ENCODE measurements at regions not wholly inside any gene's neighbourhood (a gene's known extent, or its start where the extent isn't known, plus 50 kb on each side); places are given as distances from the start of the nearest gene placed in this dataset.

GRCh38 chr11:41578421-41579051, 119.1 kb upstream of the LRRC4C start:
- no peaks in the 10 kb centered on the region for H3K27me3 ChIP-seq
- intact Hi-C loops (cut with DNase I; ENCODE audit: low total_unique reads) = loop anchor here (10.0 kb wide), 1 partner anchor 1646 kb away; no protein-coding TSS in a partner anchor
- no peaks in the 10 kb centered on the region for H3K4me1 ChIP-seq
- no peaks in the 10 kb centered on the region for H3K36me3 ChIP-seq
- H3K9me3 ChIP-seq = no peaks in the 10 kb centered on the region
- H3K27ac ChIP-seq = no peak overlapping the region
- TF ChIP-seq POLR2A (IDR thresholded peaks at IDR 0.05) (no peak), CTCF (IDR thresholded peaks at IDR 0.05) (no peak), POLR2AphosphoS5 (IDR thresholded peaks at IDR 0.05) (no peak)
- no peak overlapping the region for H3K4me3 ChIP-seq
- no peak for DNase-seq (ENCODE audit: low spot score in 2 of 2)

GRCh38 chr11:41579546-41579945, 120.1 kb upstream of the LRRC4C start:
- Histone ChIP-seq H3K4me1 (no peaks in the 10 kb centered on the region), H3K27ac (no peak overlapping the region), H3K27me3 (no peaks in the 10 kb centered on the region), H3K9me3 (no peaks in the 10 kb centered on the region), H3K36me3 (no peaks in the 10 kb centered on the region), H3K4me3 (no peak overlapping the region)
- TF ChIP-seq CTCF (IDR thresholded peaks at IDR 0.05) = no peak
- TF ChIP-seq POLR2AphosphoS5 (IDR thresholded peaks at IDR 0.05) = no peak
- no peak for TF ChIP-seq POLR2A (IDR thresholded peaks at IDR 0.05)
- no peak for DNase-seq (ENCODE audit: low spot score in 2 of 2)
- intact Hi-C loops (cut with DNase I; ENCODE audit: low total_unique reads) = loop anchor here (10.0 kb wide), 1 partner anchor 1645 kb away; no protein-coding TSS in a partner anchor

GRCh38 chr11:41609511-41609910, 150.1 kb upstream of the LRRC4C start:
- Histone ChIP-seq H3K4me1 (no peaks in the 10 kb centered on the region), H3K27ac (no peak overlapping the region), H3K36me3 (no peaks in the 10 kb centered on the region), H3K9me3 (peaks cover 0 to 5% of the 10 kb centered on the region in 2 donors), H3K4me3 (no peak overlapping the region), H3K27me3 (no peaks in the 10 kb centered on the region)
- no peak for TF ChIP-seq POLR2A (IDR thresholded peaks at IDR 0.05)
- no peak for DNase-seq (ENCODE audit: low spot score in 2 of 2)
- intact Hi-C loops (cut with DNase I; ENCODE audit: low total_unique reads) = no loop called here

GRCh38 chr11:41612415-41612814, 153.0 kb upstream of the LRRC4C start:
- TF ChIP-seq POLR2A (IDR thresholded peaks at IDR 0.05) (no peak), CTCF (IDR thresholded peaks at IDR 0.05) (no peak), POLR2AphosphoS5 (IDR thresholded peaks at IDR 0.05) (no peak)
- intact Hi-C loops (cut with DNase I; ENCODE audit: low total_unique reads) = no loop called here
- Histone ChIP-seq H3K9me3 (no peaks in the 10 kb centered on the region), H3K36me3 (no peaks in the 10 kb centered on the region), H3K4me1 (no peaks in the 10 kb centered on the region), H3K27ac (no peak overlapping the region), H3K27me3 (no peaks in the 10 kb centered on the region), H3K4me3 (no peak overlapping the region)
- no peak for DNase-seq (ENCODE audit: low spot score in 2 of 2)

- no peaks in the 10 kb centered on the region for H3K4me1 ChIP-seq
- no peaks in the 10 kb centered on the region for H3K9me3 ChIP-seq
- no peaks in the 10 kb centered on the region for H3K36me3 ChIP-seq
- H3K4me3 ChIP-seq = no peak overlapping the region
- H3K27ac ChIP-seq = no peak overlapping the region
- DNase-seq (ENCODE audit: low spot score in 2 of 2) = no peak
- no peaks in the 10 kb centered on the region for H3K27me3 ChIP-seq
- intact Hi-C loops (cut with DNase I; ENCODE audit: low total_unique reads) = no loop called here
- TF ChIP-seq POLR2AphosphoS5 (IDR thresholded peaks at IDR 0.05) = no peak
- TF ChIP-seq CTCF (IDR thresholded peaks at IDR 0.05) = no peak
- TF ChIP-seq POLR2A (IDR thresholded peaks at IDR 0.05) = no peak
These were observed 153.9 kb upstream of the LRRC4C start for GRCh38 chr11:41613326-41613725.
